NCI-H2227 (cell line): ENCODE measurements at regions not wholly inside any gene's neighbourhood (a gene's known extent, or its start where the extent isn't known, plus 50 kb on each side); places are given as distances from the start of the nearest gene placed in this dataset.
A peak's percentile ranks its signal among the peaks of the same experiment; 100 is the strongest.

ENCODE experiments used
- DNase-seq: peaks from one replicate; lab custom pipeline; 2025; ENCODE audit not compliant: unreplicated experiment; lab: John Stamatoyannopoulos, UW

DNA sequence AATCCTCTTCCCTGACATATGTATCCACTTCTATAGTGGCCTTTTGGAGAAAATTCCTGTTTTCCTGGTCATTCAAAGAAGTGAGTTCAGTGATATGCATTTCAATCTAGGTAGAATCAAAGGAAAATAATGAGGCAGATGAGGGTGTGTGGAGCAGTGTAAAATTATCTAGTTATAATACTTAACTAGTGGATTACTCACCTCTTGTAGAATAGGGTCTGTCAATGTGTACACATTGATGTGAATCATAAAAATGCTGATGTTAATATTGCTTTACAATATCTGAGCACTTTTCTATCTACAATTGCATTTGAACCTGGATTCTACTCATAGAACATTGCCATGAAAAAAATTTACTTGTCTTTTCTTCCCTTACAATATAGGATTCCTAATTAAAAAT lies 293.5 kb downstream of the GBA3 start:
- no peak for DNase-seq

DNA sequence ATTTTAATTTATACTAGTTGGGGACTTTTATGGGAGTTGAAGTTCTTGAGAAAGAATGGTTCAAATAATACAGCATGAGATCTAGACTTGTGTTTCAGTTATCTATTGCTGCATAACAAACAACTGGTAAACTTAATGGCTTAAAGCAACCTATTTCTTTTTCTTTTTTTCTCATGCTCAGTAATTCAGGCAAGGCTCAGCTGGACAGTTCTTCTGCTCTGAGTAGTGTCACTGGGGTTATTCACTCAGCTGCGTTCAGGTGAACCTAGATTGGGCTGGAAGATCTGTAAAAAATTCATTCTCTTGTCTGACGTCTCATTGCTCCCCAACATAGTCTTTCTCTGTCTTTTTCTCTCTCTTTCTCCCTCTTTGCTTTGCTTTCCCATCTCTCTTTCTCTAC lies 291.7 kb downstream of the GBA3 start:
- no peak for DNase-seq

DNA sequence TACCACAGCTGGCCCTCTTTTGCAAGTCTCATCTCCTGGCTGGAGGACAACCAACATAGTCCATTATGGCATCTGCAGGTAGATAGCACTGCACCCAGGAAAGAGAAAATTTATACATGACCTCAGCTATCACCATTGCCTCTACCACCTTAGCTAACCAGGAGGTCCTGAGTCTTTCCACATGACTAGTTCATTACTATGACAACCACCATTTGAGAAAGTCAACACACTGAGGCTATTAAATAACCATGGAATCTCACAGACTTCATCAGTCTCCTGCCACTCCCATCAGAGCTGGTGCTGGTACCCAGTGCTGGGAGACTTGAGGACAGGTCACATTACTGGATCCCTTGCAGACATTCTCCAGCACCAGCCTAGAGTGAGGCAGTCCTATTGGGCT lies 285.9 kb downstream of the GBA3 start:
- no peak for DNase-seq

DNA sequence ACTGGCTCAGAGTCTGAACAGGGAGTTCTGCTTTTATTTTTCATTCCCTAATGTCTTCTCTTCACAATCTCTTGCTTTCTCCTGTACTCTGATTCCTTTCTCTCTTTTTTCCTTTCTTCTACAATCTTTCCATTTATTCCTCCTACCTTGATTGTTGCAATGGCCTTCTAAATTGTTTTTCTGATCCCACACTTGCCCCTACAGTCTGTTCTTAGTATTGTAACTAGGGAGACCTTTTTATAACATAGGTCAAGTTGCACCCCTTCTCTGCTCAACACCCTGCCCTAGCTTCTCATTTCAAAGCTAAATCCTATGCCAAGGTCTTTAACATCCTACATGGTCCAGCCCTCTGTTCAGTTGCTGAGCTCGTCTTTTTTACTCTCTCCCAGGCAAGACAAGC lies 277.9 kb downstream of the GBA3 start:
- no peak for DNase-seq

- DNase-seq = no peak
Measured at GRCh38 chr4:22969287-22969896, 276.7 kb downstream of the GBA3 start.

DNA sequence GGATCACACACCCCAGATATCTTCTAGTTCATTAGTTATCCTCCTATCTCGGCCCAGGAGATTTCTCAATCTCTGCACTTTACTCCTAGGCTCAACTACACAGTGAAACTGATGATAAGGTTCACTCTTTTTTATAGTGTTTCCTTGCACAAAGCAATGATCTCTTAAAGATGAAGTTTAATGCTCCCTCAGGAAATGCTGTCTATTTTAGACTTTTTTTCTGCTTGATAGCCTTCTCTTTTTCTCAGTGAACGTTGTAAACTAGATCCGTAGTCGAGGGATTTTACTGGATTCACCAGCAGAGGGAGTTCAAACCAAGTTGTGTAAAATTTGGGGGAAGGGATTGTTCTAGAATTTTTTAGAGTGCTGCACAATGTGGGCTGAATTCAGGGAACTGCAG lies 269.6 kb downstream of the GBA3 start:
- DNase-seq = peak; percentile 11

GRCh38 chr4:22959483-22959882 lies 266.7 kb downstream of the GBA3 start:
- no peak for DNase-seq

DNA sequence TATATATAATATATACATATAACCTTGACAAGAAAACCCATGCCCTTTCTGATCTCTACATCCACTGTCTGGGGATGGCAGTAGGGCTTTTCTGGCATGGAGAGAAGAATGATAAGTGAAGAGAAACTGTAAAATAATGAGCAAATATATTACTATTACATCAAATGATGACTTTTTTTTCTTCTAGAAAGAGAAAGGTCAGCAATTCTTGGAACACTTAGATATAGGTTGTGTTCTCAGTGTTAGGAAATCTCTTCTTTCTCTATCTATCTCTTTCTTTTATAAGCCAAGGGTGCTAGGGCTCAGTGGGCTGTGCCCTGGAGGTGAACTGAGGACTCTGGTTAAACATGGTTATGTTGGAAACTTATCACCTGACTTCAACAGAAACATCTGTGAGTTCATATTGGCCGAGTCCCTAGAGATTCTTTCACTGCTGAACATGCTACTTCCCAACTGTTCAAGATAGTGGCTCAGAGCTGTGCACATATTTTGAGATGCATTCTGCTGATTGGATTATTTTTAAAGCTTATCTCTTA lies 265.1 kb downstream of the GBA3 start:
- no peak for DNase-seq

- DNase-seq = no peak
Measured at GRCh38 chr4:22949161-22949855, 256.6 kb downstream of the GBA3 start.

DNA sequence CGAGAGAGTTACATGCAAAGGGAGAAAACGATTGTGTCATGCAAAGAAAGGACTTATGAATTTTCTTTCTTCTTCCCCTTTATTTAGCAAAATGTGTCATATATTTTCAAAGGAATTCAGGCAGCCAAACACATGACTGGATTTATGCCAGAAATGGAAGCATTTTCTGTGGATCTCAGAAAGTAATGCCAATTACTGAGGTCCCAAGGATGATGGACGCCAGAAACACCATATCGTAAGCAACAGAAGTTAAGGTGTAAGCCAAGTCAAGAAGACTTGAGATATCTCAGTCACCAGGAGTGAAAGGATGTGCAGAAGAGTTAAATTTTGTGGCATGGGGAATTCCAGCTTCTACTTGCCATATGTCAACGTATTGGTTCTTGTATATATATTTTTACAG lies 255.1 kb downstream of the GBA3 start:
- no peak for DNase-seq

GRCh38 chr4:22942920-22943559 lies 250.3 kb downstream of the GBA3 start:
- DNase-seq = no peak

GRCh38 chr4:22941688-22942375 lies 249.1 kb downstream of the GBA3 start:
- no peak for DNase-seq

GRCh38 chr4:22932326-22932725 lies 239.6 kb downstream of the GBA3 start:
- DNase-seq = no peak

DNA sequence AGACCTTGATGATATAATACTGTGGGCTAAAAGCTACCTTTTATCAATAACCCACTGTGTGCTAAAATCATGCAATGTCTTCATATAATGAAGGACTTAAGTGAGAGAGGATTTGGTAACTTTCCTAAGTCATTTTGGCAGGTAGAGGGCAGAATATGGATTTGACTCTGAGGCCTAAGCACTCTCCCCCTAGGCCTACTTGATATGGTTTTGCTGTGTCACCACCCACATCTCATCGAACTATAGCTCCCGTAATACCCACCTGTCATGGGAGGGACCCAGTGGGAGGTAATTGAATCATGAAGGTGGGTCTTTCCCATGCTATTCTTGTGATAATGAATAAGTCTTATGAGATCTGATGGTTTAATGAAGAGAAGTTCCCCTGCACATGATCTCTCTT lies 229.7 kb downstream of the GBA3 start:
- DNase-seq = no peak

DNA sequence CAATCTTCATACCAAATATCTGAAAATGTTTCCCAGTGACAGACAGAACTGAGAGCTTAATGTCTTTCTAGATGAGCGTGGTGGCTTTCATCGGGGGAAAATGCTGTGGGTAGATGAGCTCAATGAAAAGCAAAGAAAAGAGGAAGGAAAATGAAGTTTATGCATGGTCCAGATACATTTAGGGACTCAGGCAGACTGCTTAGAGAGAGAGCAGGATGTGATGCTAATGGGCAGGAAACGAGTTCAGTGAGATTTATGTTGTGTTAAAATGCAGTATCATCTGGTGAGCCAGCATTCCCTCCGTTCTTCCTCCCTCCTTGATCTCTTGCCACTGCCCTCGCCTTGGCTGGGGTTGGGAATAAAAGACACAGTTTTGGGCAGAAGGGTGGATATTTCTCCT lies 229.2 kb downstream of the GBA3 start:
- DNase-seq = no peak

- no peak for DNase-seq
Measured at GRCh38 chr4:22911285-22911684, 218.5 kb downstream of the GBA3 start.

- no peak for DNase-seq
Measured at GRCh38 chr4:22910200-22910599, 217.5 kb downstream of the GBA3 start.

DNA sequence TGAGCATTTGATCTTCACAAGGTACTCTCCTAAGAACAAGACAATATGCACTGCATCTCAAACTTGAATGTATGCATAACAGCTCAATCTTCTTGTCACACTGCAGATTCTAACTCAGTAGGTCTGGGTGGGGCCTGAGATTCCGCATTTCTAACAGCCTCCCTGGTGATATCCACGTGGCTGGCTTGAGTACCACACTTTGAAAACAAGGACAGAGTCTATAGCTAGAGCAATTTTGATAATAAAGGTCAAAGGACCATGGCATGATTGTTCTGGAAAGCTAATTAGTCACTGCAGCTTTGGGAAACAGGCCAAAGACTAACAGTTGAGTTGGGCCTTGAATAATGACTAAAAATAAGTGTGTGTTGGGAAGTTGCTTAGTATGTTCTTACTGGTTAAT lies 213.3 kb downstream of the GBA3 start:
- no peak for DNase-seq

- DNase-seq = no peak
Measured at GRCh38 chr4:22903913-22904312, 211.2 kb downstream of the GBA3 start.

- DNase-seq = no peak
Measured at GRCh38 chr4:22901631-22902030, 208.9 kb downstream of the GBA3 start.

- DNase-seq = no peak
Measured at GRCh38 chr4:22900876-22901275, 208.1 kb downstream of the GBA3 start.
